ENCODE measurements at regions not wholly inside any gene's neighbourhood (a gene's known extent, or its start where the extent isn't known, plus 50 kb on each side); places are given as distances from the start of the nearest gene placed in this dataset.

- no peak overlapping the region for H3K27ac ChIP-seq (ENCODE audit: low read depth, low read length)
- H3K36me3 ChIP-seq (ENCODE audit: control insufficient read depth in 1 of 2, insufficient read depth in 2 of 2, low read length in 2 of 2) = no peaks in the 10 kb centered on the region
- no peak overlapping the region for H3K9ac ChIP-seq (ENCODE audit: low read depth in 1 of 2, low read length in 2 of 2)
- no peaks in the 10 kb centered on the region for H3K9me3 ChIP-seq (ENCODE audit: control insufficient read depth in 1 of 2, low read length in 2 of 2)
- H3K4me1 ChIP-seq (ENCODE audit: control insufficient read depth in 1 of 2, insufficient read depth in 2 of 2, low read length in 2 of 2) = peaks cover 6 to 8% of the 10 kb centered on the region in 2 donors
- H3K27me3 ChIP-seq (ENCODE audit: control insufficient read depth in 1 of 2, insufficient read depth in 2 of 2, low read length in 2 of 2) = no peaks in the 10 kb centered on the region
- no peak overlapping the region for H3K4me3 ChIP-seq (ENCODE audit: low read depth in 1 of 2, low read length in 2 of 2)
Measured at GRCh38 chr18:61742565-61743429, 150.0 kb downstream of the RNF152 start.

GRCh38 chr18:61741881-61742454 lies 150.8 kb downstream of the RNF152 start:
- H3K27me3 ChIP-seq (ENCODE audit: control insufficient read depth in 1 of 2, insufficient read depth in 2 of 2, low read length in 2 of 2) = no peaks in the 10 kb centered on the region
- peaks cover 8 to 14% of the 10 kb centered on the region in 2 donors for H3K4me1 ChIP-seq (ENCODE audit: control insufficient read depth in 1 of 2, insufficient read depth in 2 of 2, low read length in 2 of 2)
- H3K27ac ChIP-seq (ENCODE audit: low read depth, low read length) = no peak overlapping the region
- H3K36me3 ChIP-seq (ENCODE audit: control insufficient read depth in 1 of 2, insufficient read depth in 2 of 2, low read length in 2 of 2) = no peaks in the 10 kb centered on the region
- no peak overlapping the region for H3K4me3 ChIP-seq (ENCODE audit: low read depth in 1 of 2, low read length in 2 of 2)
- no peaks in the 10 kb centered on the region for H3K9me3 ChIP-seq (ENCODE audit: control insufficient read depth in 1 of 2, low read length in 2 of 2)
- no peak overlapping the region for H3K9ac ChIP-seq (ENCODE audit: low read depth in 1 of 2, low read length in 2 of 2)

GRCh38 chr18:61738488-61738887 lies 154.3 kb downstream of the RNF152 start:
- no peak overlapping the region for H3K4me3 ChIP-seq (ENCODE audit: low read depth in 1 of 2, low read length in 2 of 2)
- H3K4me1 ChIP-seq (ENCODE audit: control insufficient read depth in 1 of 2, insufficient read depth in 2 of 2, low read length in 2 of 2) = peaks cover 30 to 43% of the 10 kb centered on the region in 2 donors
- no peak overlapping the region for H3K9ac ChIP-seq (ENCODE audit: low read depth in 1 of 2, low read length in 2 of 2)
- peak overlapping the region; percentile 5 for H3K27ac ChIP-seq (ENCODE audit: low read depth, low read length)
- H3K27me3 ChIP-seq (ENCODE audit: control insufficient read depth in 1 of 2, insufficient read depth in 2 of 2, low read length in 2 of 2) = no peaks in the 10 kb centered on the region
- H3K36me3 ChIP-seq (ENCODE audit: control insufficient read depth in 1 of 2, insufficient read depth in 2 of 2, low read length in 2 of 2) = no peaks in the 10 kb centered on the region
- no peaks in the 10 kb centered on the region for H3K9me3 ChIP-seq (ENCODE audit: control insufficient read depth in 1 of 2, low read length in 2 of 2)

- H3K9me3 ChIP-seq (ENCODE audit: control insufficient read depth in 1 of 2, low read length in 2 of 2) = no peaks in the 10 kb centered on the region
- no peak overlapping the region for H3K27ac ChIP-seq (ENCODE audit: low read depth, low read length)
- H3K27me3 ChIP-seq (ENCODE audit: control insufficient read depth in 1 of 2, insufficient read depth in 2 of 2, low read length in 2 of 2) = no peaks in the 10 kb centered on the region
- no peak overlapping the region for H3K4me3 ChIP-seq (ENCODE audit: low read depth in 1 of 2, low read length in 2 of 2)
- no peak overlapping the region for H3K9ac ChIP-seq (ENCODE audit: low read depth in 1 of 2, low read length in 2 of 2)
- peaks cover 30 to 44% of the 10 kb centered on the region in 2 donors for H3K4me1 ChIP-seq (ENCODE audit: control insufficient read depth in 1 of 2, insufficient read depth in 2 of 2, low read length in 2 of 2)
- no peaks in the 10 kb centered on the region for H3K36me3 ChIP-seq (ENCODE audit: control insufficient read depth in 1 of 2, insufficient read depth in 2 of 2, low read length in 2 of 2)
Measured at GRCh38 chr18:61738042-61738441, 154.8 kb downstream of the RNF152 start.

GRCh38 chr18:61736133-61736532 lies 156.7 kb downstream of the RNF152 start:
- Histone ChIP-seq H3K4me3 (ENCODE audit: low read depth in 1 of 2, low read length in 2 of 2) (peak overlapping the region in 1 of 2 donors; percentile 18), H3K36me3 (ENCODE audit: control insufficient read depth in 1 of 2, insufficient read depth in 2 of 2, low read length in 2 of 2) (no peaks in the 10 kb centered on the region), H3K27ac (ENCODE audit: low read depth, low read length) (peak overlapping the region; percentile 59), H3K4me1 (ENCODE audit: control insufficient read depth in 1 of 2, insufficient read depth in 2 of 2, low read length in 2 of 2) (peaks cover 30 to 47% of the 10 kb centered on the region in 2 donors), H3K27me3 (ENCODE audit: control insufficient read depth in 1 of 2, insufficient read depth in 2 of 2, low read length in 2 of 2) (no peaks in the 10 kb centered on the region), H3K9me3 (ENCODE audit: control insufficient read depth in 1 of 2, low read length in 2 of 2) (no peaks in the 10 kb centered on the region), H3K9ac (ENCODE audit: low read depth in 1 of 2, low read length in 2 of 2) (peak overlapping the region in 1 of 2 donors; percentile 13)

GRCh38 chr18:61735564-61736102 lies 157.2 kb downstream of the RNF152 start:
- Histone ChIP-seq H3K36me3 (ENCODE audit: control insufficient read depth in 1 of 2, insufficient read depth in 2 of 2, low read length in 2 of 2) (no peaks in the 10 kb centered on the region), H3K9me3 (ENCODE audit: control insufficient read depth in 1 of 2, low read length in 2 of 2) (no peaks in the 10 kb centered on the region), H3K9ac (ENCODE audit: low read depth in 1 of 2, low read length in 2 of 2) (no peak overlapping the region), H3K27me3 (ENCODE audit: control insufficient read depth in 1 of 2, insufficient read depth in 2 of 2, low read length in 2 of 2) (no peaks in the 10 kb centered on the region), H3K27ac (ENCODE audit: low read depth, low read length) (no peak overlapping the region), H3K4me3 (ENCODE audit: low read depth in 1 of 2, low read length in 2 of 2) (peak overlapping the region in 1 of 2 donors; percentile 24), H3K4me1 (ENCODE audit: control insufficient read depth in 1 of 2, insufficient read depth in 2 of 2, low read length in 2 of 2) (peaks cover 30 to 47% of the 10 kb centered on the region in 2 donors)

- Histone ChIP-seq H3K9me3 (ENCODE audit: control insufficient read depth in 1 of 2, low read length in 2 of 2) (no peaks in the 10 kb centered on the region), H3K4me3 (ENCODE audit: low read depth in 1 of 2, low read length in 2 of 2) (peak overlapping the region in 1 of 2 donors; percentile 3), H3K4me1 (ENCODE audit: control insufficient read depth in 1 of 2, insufficient read depth in 2 of 2, low read length in 2 of 2) (peaks cover 37 to 54% of the 10 kb centered on the region in 2 donors), H3K27ac (ENCODE audit: low read depth, low read length) (no peak overlapping the region), H3K27me3 (ENCODE audit: control insufficient read depth in 1 of 2, insufficient read depth in 2 of 2, low read length in 2 of 2) (no peaks in the 10 kb centered on the region), H3K9ac (ENCODE audit: low read depth in 1 of 2, low read length in 2 of 2) (peak overlapping the region in 1 of 2 donors; percentile 19), H3K36me3 (ENCODE audit: control insufficient read depth in 1 of 2, insufficient read depth in 2 of 2, low read length in 2 of 2) (no peaks in the 10 kb centered on the region)
Measured at GRCh38 chr18:61734396-61734795, 158.4 kb downstream of the RNF152 start.

- Histone ChIP-seq H3K9ac (ENCODE audit: low read depth in 1 of 2, low read length in 2 of 2) (no peak overlapping the region), H3K27me3 (ENCODE audit: control insufficient read depth in 1 of 2, insufficient read depth in 2 of 2, low read length in 2 of 2) (no peaks in the 10 kb centered on the region), H3K4me3 (ENCODE audit: low read depth in 1 of 2, low read length in 2 of 2) (no peak overlapping the region), H3K36me3 (ENCODE audit: control insufficient read depth in 1 of 2, insufficient read depth in 2 of 2, low read length in 2 of 2) (no peaks in the 10 kb centered on the region), H3K4me1 (ENCODE audit: control insufficient read depth in 1 of 2, insufficient read depth in 2 of 2, low read length in 2 of 2) (peaks cover 31 to 46% of the 10 kb centered on the region in 2 donors), H3K9me3 (ENCODE audit: control insufficient read depth in 1 of 2, low read length in 2 of 2) (no peaks in the 10 kb centered on the region), H3K27ac (ENCODE audit: low read depth, low read length) (peak overlapping the region; percentile 2)
Measured at GRCh38 chr18:61732854-61733253, 160.0 kb downstream of the RNF152 start.

GRCh38 chr18:61731693-61732376 lies 161.0 kb downstream of the RNF152 start:
- Histone ChIP-seq H3K9me3 (ENCODE audit: control insufficient read depth in 1 of 2, low read length in 2 of 2) (no peaks in the 10 kb centered on the region), H3K27me3 (ENCODE audit: control insufficient read depth in 1 of 2, insufficient read depth in 2 of 2, low read length in 2 of 2) (no peaks in the 10 kb centered on the region), H3K4me3 (ENCODE audit: low read depth in 1 of 2, low read length in 2 of 2) (no peak overlapping the region), H3K27ac (ENCODE audit: low read depth, low read length) (no peak overlapping the region), H3K9ac (ENCODE audit: low read depth in 1 of 2, low read length in 2 of 2) (no peak overlapping the region), H3K4me1 (ENCODE audit: control insufficient read depth in 1 of 2, insufficient read depth in 2 of 2, low read length in 2 of 2) (peaks cover 27 to 39% of the 10 kb centered on the region in 2 donors), H3K36me3 (ENCODE audit: control insufficient read depth in 1 of 2, insufficient read depth in 2 of 2, low read length in 2 of 2) (no peaks in the 10 kb centered on the region)

GRCh38 chr18:61731178-61731577 lies 161.6 kb downstream of the RNF152 start:
- no peak overlapping the region for H3K27ac ChIP-seq (ENCODE audit: low read depth, low read length)
- peaks cover 21 to 32% of the 10 kb centered on the region in 2 donors for H3K4me1 ChIP-seq (ENCODE audit: control insufficient read depth in 1 of 2, insufficient read depth in 2 of 2, low read length in 2 of 2)
- no peak overlapping the region for H3K9ac ChIP-seq (ENCODE audit: low read depth in 1 of 2, low read length in 2 of 2)
- no peak overlapping the region for H3K4me3 ChIP-seq (ENCODE audit: low read depth in 1 of 2, low read length in 2 of 2)
- no peaks in the 10 kb centered on the region for H3K9me3 ChIP-seq (ENCODE audit: control insufficient read depth in 1 of 2, low read length in 2 of 2)
- no peaks in the 10 kb centered on the region for H3K36me3 ChIP-seq (ENCODE audit: control insufficient read depth in 1 of 2, insufficient read depth in 2 of 2, low read length in 2 of 2)
- no peaks in the 10 kb centered on the region for H3K27me3 ChIP-seq (ENCODE audit: control insufficient read depth in 1 of 2, insufficient read depth in 2 of 2, low read length in 2 of 2)
